SK-N-MC (cell line): ENCODE measurements at regions not wholly inside any gene's neighbourhood (a gene's known extent, or its start where the extent isn't known, plus 50 kb on each side); places are given as distances from the start of the nearest gene placed in this dataset.

ENCODE experiments used
- DNase-seq: peaks from one replicate; pipeline ENCODE4 v3.0.0-alpha.2; 2011; ENCODE audit warnings: low read depth, low spot score
- H3K27ac ChIP-seq: fragments of 200-600 bp; sonication (generic); 2 replicates; pipeline ENCODE4 v1.5.1; 2016; ENCODE audit warnings: mixed run types
- H3K36me3 ChIP-seq: fragments of 200-600 bp; sonication (generic); 2 replicates; pipeline ENCODE4 v1.6.1; 2017; ENCODE audit warnings: antibody characterized with exemption, low read length, mixed read lengths; ENCODE audit not compliant: insufficient read depth
- H3K4me3 ChIP-seq: fragments of 200-600 bp; sonication (generic); 2 replicates; pipeline ENCODE4 v1.5.1; 2016
- H3K9ac ChIP-seq: fragments of 200-600 bp; sonication (generic); 2 replicates; pipeline ENCODE4 v1.8.0; 2017; ENCODE audit warnings: mixed run types, mixed read lengths; ENCODE audit not compliant: insufficient read length
- H3K9me3 ChIP-seq: fragments of 200-600 bp; sonication (generic); 2 replicates; pipeline ENCODE4 v1.6.1; 2017; ENCODE audit warnings: low read depth, mild to moderate bottlenecking, antibody characterized with exemption, low read length, moderate library complexity, mixed read lengths
- EZH2 ChIP-seq: fragments of 200-600 bp; sonication (generic); IDR thresholded peaks from one replicate; pipeline ENCODE4 v1.6.1; 2017; ENCODE audit warnings: antibody characterized with exemption
- FOXP2 ChIP-seq: optimal IDR thresholded peaks from 2 replicates; pipeline ENCODE3; 2011; ENCODE audit warnings: mild to moderate bottlenecking, moderate library complexity; ENCODE audit not compliant: insufficient read depth; ENCODE audit errors: extremely low read length, control extremely low read depth
- POLR2AphosphoS5 ChIP-seq: IDR thresholded peaks from 2 replicates; pipeline ENCODE4 v1.6.1; 2012; ENCODE audit warnings: mild to moderate bottlenecking, low read depth, low read length, borderline replicate concordance

- Histone ChIP-seq H3K36me3 (no peaks in the 10 kb centered on the region), H3K27ac (no peak overlapping the region), H3K4me3 (no peak overlapping the region), H3K9me3 (no peaks in the 10 kb centered on the region), H3K9ac (no peak overlapping the region)
- no peak for DNase-seq
- TF ChIP-seq FOXP2, result no peak
- no peak for TF ChIP-seq EZH2
- TF ChIP-seq POLR2AphosphoS5, result no peak
Observed at GRCh38 chr10:60621018-60621417, 157.3 kb upstream of the CDK1 start.

DNA sequence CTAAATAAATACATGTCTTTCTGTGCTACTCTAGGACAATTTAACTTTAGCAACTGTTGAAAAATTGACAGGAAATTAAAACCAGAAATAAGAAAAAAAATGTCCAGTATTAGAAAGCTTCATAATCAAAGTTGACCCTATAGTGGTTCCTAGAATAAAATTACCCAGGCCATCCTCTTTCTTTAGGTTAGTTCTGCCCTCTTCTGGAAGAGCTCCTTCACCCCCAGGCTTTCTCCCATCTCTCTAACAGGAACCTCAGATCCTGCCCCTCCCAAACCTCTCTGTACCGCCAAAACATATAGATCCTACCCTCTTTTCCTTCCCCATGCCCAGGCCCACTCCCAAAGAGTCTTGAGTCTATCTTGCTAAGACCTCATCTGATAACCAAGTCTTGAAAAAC, 159.4 kb upstream of the CDK1 start:
- TF ChIP-seq FOXP2, result no peak
- Histone ChIP-seq H3K27ac (no peak overlapping the region), H3K36me3 (no peaks in the 10 kb centered on the region), H3K9ac (no peak overlapping the region), H3K4me3 (no peak overlapping the region), H3K9me3 (no peaks in the 10 kb centered on the region)
- DNase-seq, result no peak

- no peak overlapping the region for H3K27ac ChIP-seq
- no peak overlapping the region for H3K9ac ChIP-seq
- no peak for DNase-seq
- no peak for TF ChIP-seq FOXP2
- no peak for TF ChIP-seq POLR2AphosphoS5
- no peak for TF ChIP-seq EZH2
- H3K36me3 ChIP-seq, result no peaks in the 10 kb centered on the region
- no peak overlapping the region for H3K4me3 ChIP-seq
- H3K9me3 ChIP-seq, result no peaks in the 10 kb centered on the region
Observed at GRCh38 chr10:60615541-60615940, 162.7 kb upstream of the CDK1 start.

- Histone ChIP-seq H3K9me3 (no peaks in the 10 kb centered on the region), H3K4me3 (no peak overlapping the region), H3K9ac (no peak overlapping the region), H3K27ac (no peak overlapping the region), H3K36me3 (no peaks in the 10 kb centered on the region)
- no peak for TF ChIP-seq FOXP2
- TF ChIP-seq POLR2AphosphoS5, result no peak
- DNase-seq, result no peak
Observed at GRCh38 chr10:60614363-60614762, 163.9 kb upstream of the CDK1 start.

DNA sequence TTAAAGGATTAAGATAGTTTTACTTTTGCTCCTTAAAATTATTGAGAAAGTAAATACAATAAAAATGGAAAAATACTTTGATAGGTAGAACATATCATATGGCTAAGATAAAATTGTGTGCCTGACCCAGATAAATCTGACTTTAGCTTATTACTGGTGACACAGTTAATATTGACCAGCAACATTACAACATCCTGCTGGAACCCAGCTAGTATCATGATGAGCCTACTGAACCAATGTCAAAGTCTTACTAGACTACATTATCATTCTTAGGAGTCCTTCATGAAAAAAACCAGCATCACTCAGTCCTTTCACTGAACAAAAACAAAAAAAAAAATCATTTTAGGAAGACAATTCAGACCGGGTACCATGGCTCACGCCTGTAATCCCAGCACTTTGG, 164.8 kb upstream of the CDK1 start:
- no peak for DNase-seq

DNA sequence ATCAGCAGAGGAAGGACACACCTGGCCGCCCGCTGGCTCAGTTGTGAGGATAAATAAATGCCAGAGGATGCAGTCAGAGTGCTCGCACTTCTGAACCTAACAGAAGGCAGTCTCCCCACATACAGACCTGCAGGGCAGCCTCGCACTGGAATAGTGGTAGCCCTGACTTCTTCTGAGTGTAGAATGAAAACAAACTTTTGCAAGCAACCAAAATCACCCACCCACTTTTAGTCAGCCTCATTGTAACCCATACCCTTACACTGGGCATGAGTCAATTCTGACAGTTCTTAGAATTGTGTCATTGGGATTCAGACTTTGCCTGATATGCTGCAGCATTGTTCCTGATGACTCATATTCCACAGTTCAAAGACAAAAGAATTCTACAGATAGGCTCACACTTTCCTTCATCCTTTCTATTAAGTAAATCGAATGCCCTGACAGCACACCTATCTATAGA, 167.0 kb upstream of the CDK1 start:
- Histone ChIP-seq H3K27ac (no peak overlapping the region), H3K9ac (no peak overlapping the region), H3K36me3 (no peaks in the 10 kb centered on the region), H3K9me3 (no peaks in the 10 kb centered on the region), H3K4me3 (no peak overlapping the region)
- TF ChIP-seq POLR2AphosphoS5 (no peak), EZH2 (no peak), FOXP2 (no peak)
- DNase-seq, result no peak

More for the DNA sequence above, 164.8 kb upstream of the CDK1 start:
- Histone ChIP-seq H3K4me3 (no peak overlapping the region), H3K9ac (no peak overlapping the region), H3K9me3 (no peaks in the 10 kb centered on the region), H3K36me3 (no peaks in the 10 kb centered on the region), H3K27ac (no peak overlapping the region)
- TF ChIP-seq FOXP2 (no peak), EZH2 (no peak), POLR2AphosphoS5 (no peak)

DNA sequence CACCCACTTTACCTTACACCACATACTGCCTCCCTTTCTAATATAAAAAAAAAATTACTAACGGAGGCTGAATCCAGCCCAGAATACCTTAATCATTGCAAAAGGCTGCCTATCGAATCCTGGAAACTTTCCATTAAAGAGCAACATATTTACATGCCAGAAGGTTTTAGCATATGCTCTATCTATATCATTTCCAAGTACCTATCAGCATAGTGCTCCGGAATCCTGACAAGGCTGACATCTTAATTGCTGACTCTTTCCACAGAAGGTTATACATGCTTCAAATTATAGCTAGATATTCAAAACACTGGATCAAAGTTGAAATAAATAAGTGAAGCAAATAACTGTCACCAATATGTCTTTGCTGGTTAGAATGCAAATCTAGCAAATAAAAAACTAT, 170.9 kb upstream of the CDK1 start:
- Histone ChIP-seq H3K9ac (no peak overlapping the region), H3K4me3 (no peak overlapping the region), H3K27ac (no peak overlapping the region), H3K36me3 (no peaks in the 10 kb centered on the region), H3K9me3 (no peaks in the 10 kb centered on the region)
- TF ChIP-seq POLR2AphosphoS5 (no peak), FOXP2 (no peak), EZH2 (no peak)
- DNase-seq, result no peak

DNA sequence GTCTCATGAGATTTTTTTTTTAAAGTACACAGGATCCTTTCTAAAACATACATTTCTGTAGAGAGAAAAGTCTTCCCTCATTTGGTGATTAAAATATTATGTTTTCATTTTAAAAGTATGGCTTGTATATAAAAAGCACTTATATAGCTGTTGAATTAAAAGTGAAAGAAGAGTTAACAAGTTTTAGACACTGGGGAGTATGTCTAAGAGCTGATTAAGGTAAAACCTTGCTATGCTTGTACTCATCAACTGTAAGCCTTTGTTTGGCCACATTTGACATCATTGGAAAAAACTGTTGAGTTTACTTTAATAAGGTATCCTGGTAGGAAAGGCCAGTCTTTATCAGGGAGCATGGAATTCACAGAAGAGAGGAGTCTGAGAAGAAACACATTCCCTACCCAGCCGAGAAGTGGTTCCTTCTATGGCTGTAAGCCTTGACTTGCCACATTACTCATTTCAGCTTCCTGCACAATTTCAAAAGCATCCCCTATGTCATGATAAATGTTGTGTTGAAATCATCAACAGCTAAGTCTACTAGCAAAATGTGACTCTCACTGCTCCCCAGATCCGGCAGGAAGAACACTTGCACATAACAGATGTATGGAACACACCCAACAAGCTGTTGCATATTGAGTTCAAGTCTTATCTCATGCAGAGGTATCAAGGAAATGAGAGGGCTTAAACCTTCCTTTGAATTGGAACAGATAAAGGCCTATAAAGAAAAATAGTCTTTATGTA, 171.8 kb upstream of the CDK1 start:
- DNase-seq, result no peak
- TF ChIP-seq POLR2AphosphoS5 (no peak), EZH2 (no peak)
- Histone ChIP-seq H3K4me3 (no peak overlapping the region), H3K9me3 (no peaks in the 10 kb centered on the region), H3K9ac (no peak overlapping the region), H3K27ac (no peak overlapping the region), H3K36me3 (no peaks in the 10 kb centered on the region)

DNA sequence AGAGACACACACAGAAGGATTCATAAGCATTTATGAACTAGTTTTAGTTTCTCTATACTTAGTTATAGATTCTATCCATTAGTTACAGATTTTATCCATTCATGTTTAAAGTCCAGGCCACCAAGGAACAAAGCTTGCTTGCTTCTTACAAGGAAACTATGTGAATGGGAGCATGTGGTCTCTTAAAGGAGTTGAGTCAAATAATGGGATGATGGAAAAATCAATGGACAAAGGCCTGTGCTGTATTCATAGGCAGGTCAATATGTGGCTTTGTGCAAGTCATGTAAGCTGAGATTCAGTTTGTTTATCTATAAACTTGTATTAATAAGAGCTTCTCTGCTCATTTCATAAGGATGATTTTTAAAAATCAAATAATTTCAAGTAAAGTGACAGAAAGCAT, 172.8 kb upstream of the CDK1 start:
- H3K36me3 ChIP-seq, result no peaks in the 10 kb centered on the region
- no peak overlapping the region for H3K9ac ChIP-seq
- no peak for TF ChIP-seq FOXP2
- no peak for TF ChIP-seq EZH2
- no peak for TF ChIP-seq POLR2AphosphoS5
- no peaks in the 10 kb centered on the region for H3K9me3 ChIP-seq
- no peak overlapping the region for H3K4me3 ChIP-seq
- DNase-seq, result no peak
- no peak overlapping the region for H3K27ac ChIP-seq
